ENCODE measurements at regions not wholly inside any gene's neighbourhood (a gene's known extent, or its start where the extent isn't known, plus 50 kb on each side); places are given as distances from the start of the nearest gene placed in this dataset.
A peak's percentile ranks its signal among the peaks of the same experiment; 100 is the strongest.

DNA sequence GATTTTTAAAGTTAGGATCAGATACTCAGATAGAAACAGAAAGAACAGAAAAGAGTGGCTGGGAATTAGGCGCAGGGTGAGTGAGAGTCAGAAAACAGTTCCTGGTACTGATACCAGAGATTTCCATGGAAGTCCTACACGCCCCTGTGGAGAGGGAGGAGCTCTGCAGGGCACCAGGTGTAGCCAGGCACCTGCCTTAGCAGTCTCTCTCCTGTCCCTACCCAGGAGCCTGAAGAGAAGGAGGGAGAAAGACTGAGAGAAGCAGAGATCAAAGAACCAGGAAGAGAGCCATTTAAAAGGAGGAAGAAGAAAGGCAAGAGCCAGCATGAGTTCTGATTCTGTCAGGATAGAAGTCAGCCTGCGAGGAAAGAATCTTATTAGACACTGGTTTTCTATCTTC, 65.0 kb downstream of the CBLN1 start:
- no peak for DNase-seq

DNA sequence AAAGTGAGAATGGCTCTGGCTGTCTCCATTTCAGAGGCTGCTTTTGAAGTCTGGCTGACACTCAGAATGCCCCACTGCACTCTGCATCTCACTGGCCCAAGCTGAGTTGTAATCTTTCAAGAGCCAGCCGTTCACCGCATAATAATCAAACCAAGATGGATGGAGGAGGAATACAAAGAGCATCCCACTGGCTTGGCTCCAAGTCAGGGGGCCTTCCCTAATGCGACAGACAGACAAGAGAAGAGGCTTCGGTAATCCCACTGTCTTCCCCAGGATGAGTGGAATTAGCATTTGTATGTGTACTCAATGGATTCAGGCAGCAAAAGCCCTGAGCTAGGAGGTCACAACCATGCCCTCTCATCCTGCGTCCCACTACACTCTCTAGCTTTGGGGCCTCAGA, 68.0 kb downstream of the CBLN1 start:
- no peak for DNase-seq

DNA sequence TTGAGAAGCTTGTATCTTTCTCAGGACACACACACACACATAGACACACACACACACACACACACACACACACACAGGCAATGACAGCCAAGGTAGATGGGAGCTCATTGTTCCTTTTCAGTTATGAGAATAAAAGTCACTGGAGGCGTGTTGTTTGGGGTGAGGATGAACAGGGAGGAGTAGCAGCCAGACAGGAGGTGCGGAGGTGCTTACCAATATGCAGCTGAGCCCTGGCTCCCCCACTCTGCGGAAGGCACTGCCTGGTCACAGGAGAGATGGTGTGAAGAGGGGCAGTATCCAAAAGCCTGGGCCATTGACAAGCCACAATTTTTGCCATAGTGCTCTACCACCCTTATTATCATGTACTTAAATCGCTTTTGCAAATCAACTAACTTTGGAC, 77.4 kb downstream of the CBLN1 start:
- DNase-seq: no peak

DNA sequence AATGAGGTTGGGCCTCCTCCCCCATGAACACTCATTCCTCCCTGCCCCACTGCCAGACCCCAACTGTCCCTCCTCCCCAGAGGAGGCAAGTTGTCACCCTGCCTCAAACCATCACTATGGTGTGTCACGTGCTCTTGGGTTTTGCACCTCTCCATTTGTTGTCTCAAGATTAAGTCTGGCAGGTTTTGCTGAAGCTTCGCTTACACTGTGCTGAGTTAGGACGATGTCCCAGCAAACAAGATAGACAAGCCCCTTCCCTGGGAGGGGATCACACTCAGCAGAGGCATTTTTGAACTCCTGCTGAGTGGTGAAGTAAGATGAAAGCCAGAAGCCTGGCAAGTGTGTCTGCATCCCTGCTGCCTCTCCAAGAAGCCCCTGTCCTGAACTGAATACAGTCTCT, 78.3 kb downstream of the CBLN1 start:
- DNase-seq: no peak

DNA sequence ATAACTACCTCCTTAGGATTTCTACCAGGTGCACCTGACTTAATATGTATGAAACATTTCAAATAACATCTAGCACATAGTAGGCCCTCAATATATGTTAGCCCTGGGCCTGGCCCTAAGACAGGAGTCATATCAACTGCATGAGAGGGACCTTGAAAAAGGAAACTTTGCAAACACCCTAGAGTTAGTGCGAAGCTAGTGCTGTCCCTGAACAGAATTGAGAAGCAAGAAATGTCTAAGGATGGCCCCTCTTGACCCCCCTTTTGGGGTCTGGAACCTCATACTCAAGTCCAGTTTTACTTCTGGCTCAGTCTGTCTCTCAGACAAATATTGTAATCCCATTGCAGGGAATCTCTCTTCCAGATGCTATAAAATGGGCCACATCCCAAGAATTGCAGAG, 80.5 kb downstream of the CBLN1 start:
- DNase-seq: no peak

DNA sequence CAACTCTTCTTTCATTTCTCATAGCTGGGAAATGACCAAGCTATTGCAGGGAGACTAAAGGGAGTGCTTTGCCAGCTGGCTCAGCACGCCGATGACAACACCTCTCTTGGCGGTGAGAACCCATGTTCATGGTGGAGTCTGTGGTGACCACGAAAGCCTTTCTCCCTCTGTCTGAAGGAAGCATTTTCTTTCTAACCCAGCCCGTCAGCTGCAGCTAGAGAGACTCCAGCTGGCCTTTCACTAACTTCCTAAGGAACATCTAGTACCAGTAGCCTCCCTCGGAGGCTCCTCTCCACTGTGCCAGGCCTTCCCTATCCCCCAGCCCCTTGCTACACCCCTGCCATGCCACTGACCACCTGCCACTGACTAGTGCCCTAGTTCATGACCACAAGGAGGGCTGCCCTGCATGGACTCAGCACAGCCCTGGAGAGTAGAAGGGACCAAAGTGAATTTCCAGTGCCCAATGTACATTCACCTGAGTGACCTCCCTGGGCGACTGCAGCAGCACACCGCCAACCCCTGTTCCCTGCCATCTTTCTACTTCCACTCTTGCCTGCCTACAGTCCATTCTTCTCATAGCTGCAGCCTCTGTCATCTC, 81.3 kb downstream of the CBLN1 start:
- no peak for DNase-seq

DNA sequence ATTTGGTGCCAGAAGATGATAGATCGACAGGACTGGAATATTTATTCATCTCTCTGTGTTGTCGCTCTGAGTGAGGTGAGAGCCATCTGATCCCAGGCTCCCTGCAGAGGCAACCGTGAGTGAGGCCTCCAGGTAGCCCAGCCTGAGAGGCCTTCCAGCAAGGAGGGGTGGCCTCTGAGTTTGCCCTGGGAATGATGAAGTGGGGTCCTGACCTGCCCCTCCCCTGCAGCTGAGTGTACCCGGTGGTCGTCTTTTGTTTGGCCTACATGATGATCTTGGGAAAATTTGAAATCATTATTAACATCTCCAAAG, 86.4 kb downstream of the CBLN1 start:
- no peak for DNase-seq

DNA sequence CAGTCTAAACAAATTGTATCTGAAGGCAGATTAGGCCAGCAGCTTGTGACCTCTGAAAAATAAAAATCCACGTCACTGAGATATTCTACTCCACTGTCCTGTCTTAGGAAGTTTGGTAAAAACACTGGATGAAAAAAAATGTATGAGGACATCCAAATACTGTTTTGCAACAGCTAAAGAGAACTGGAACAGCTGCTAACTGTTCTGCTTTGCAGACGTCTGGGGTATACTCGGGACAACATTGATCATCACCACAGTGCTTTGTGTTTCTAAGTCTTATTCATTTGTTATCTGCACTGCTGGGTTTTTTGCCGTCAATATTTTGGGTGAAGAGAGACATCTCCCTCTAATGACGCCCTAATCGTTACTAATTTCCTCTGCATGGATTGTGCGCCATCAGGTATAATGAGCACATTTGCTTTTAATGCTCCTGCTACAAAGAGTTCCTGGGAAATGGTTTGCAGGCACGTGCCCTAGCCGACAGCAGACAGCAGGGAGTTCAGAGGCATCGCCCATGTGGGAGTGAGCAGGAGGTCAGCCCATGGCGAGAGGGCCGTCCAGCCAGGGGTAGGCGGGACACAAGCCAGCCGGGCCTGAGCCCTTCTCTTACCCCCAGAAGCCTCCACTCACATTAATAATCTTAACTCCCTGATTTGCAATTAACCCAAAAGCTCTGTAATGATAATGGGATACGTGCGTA, 87.0 kb downstream of the CBLN1 start:
- no peak for DNase-seq

DNA sequence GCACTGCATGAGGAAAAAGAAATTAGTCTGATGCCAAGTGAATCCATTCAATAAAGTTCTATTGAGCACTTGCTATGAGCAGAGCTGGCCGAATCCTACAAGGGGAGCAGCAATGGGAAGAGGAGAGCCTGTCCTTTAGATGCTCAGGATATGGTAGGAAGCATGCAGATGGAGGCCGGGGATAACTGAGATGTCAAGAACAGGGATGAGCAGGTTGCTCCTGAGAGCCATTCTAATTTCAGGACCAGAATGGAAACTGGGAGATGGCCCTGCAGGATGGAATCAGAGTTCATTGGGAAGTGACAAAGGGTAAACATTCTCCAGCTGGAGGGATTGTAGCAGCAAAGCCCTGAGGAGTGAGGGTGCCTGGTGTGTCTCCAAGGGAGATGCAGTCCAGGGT, 88.0 kb downstream of the CBLN1 start:
- no peak for DNase-seq

DNA sequence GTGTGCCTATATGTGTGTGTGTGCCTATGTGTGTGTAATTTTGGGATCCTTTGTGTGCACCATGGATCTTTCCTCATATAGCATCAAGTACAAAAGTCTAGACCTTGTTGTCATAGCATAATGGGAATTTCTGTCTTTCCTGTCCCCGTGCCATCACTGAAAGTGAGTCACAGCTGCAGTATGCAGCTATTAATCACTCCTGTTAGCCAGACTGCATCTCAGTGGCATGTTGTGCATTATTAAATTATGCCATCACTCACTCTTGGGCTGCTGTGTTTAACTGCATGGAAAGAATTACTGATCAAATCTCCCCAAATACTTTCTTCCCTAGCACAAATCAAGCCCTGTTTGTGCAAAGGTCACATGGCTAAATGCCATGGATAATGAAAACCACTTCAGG, 92.4 kb downstream of the CBLN1 start:
- DNase-seq: no peak

DNA sequence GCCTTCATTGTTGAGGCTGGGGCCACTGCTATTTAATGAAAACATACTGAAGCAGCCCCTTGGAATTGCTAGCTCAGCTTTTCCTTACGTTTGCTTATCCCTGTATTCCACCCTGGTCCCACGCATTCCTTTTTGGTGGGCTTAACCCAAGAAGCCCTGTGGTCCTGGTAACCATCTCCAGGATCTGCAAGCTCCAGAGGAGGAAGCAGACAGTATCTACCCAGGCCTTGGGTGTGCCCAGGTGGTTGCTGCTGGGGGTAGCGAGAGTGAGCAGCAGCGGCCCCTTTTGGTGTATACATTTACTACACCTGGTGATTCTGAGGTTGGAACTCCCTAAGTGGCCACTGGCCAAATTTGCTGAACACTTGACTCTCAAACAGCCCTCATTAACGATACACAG, 97.7 kb downstream of the CBLN1 start:
- peak; percentile 1 for DNase-seq

DNA sequence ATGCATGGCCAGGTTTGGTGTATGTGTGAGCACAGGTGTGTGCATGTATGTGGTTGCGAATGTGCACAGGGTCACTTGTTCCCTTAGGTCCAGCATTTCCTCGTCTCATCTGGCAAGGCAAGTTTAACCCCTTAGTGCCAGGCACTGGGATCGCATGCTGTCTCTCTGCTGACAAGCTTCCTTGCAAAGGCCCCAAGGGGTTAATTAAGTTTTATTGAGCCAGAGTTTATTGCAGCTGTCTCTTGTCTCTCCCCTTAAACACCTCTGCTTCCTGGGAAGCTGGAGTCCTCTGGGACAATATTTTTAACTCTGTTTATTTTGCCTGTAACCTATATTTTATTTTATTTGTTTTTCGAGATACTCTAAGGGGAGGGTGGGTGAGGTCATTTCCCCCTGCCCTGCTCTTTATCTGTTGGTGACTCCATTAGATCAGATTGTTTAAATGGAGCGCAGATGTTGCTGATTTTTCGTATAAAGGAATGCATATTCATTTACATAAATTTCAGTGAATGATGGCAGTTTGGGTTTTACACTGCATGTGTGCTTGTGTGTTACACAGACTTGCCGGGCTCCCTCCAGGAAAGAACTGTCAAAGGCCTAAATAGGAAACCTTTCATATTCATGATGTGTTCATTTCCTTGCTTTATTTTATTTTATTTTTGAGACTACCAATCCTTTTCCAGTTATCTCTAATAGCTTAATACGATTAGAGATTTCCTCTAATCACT, 99.7 kb downstream of the CBLN1 start:
- peak; percentile 26 for DNase-seq

DNA sequence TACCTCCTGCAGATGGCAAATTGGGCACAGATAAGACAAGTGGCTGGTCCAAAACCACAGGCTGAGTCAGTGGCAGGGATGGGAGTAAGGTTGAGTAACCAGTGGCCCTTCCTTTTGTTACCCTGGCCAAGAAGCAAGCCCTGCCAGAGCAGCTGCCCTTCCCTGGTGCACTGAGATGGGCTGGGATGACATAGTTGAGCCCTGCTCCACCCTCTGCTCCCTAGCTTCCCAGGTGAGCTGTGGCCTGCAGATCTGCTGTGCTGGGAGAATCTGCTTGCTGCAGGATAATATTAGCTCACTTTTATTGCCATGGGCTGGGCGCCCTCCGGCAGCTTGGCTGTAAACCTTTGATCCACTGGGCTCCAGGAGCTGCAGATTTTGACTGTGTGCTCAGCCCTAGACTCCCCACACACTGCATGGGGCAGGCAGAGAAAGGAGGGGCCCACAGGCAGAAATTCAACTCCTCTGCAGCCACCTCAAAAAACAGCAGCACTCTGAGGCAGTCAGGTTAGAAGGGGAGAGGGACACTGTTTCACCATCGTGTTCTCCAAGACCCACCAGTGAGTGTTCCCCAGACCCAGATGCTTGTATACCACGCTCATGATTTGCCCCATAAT, 101.8 kb downstream of the CBLN1 start:
- DNase-seq: no peak

DNA sequence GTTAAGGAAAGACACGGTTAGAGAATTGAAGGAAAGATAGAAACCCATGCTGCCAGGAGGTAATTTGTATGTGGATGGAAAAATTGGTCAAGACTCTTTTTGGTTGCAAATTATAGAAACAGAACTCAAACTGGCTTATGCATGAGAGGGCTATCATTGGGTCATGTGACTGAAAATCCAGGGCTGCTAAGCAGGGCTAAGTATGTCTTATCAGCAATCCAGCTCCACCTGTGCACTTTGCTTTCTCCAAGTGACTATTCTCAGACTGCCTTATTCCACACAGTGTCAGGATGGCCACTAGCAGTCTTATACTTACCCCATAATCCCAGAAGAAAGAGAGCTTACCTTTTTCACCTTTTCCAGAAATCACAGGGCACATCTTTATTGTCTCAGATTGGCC, 113.5 kb downstream of the CBLN1 start:
- no peak for DNase-seq

DNA sequence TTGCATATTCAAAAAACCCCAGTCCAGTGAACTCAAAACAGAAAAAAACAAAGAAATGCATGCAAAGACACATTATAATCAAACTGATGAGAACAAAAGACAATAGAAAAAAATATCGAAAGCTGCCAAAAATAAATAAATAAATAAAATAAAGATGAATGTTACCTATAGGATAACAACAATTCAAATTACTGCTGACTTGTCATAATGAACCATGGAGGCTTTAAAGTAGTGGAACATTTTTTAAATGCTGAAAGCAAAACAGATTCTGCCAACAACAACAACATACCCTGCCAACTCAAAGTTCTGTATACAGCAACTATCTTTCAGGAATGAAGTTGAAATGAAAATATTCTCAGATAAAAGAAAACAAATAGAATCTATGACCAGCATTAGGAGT, 116.6 kb downstream of the CBLN1 start:
- DNase-seq: no peak

DNA sequence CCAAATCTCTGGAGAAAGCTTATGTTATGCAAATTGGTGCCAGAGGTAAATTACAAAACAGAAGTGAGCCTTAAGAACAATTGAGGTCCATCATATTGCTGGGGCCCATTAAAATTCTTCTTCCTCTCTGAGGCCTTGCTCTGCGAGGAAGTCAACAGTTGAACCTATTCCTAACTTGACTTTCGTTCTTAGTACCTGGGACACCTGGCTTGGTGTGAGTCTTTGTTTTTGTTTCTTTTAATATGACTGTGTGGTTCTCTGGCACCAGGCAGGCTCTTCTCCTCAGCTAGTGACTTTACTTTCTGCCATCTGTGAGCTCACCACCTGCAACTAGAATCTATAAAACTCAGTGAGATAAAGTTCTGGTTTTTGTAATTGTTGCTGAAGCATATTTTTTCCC, 120.4 kb downstream of the CBLN1 start:
- DNase-seq: no peak

DNA sequence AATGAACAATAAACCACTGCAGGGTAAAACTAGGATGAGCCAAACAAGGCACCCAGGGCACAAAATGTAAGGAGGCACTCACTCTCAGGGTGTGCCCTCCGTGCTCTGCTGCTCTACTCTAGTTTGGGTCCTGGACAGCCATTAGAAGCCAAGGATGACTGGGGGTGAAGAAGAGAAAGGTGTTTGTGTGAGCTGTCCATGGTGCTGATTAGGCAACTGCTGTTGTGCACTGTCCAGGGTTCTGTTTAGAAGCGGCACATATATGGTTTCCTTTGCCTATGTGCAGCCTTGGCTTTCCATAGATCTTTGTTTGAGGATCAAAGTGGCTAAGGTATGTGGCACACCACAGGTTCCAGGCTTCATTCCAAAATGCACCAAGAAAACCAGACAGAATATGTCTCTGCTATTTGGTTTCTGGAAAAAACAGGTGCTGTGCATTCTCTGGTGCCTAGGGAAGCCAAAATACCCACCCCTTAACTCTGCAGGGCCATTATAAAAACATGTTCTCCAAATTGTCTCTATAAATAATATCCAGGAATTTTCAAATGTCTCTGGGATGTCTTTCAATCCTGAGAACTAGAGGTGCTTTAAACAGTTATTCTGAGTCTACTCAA, 123.5 kb downstream of the CBLN1 start:
- DNase-seq: no peak

DNA sequence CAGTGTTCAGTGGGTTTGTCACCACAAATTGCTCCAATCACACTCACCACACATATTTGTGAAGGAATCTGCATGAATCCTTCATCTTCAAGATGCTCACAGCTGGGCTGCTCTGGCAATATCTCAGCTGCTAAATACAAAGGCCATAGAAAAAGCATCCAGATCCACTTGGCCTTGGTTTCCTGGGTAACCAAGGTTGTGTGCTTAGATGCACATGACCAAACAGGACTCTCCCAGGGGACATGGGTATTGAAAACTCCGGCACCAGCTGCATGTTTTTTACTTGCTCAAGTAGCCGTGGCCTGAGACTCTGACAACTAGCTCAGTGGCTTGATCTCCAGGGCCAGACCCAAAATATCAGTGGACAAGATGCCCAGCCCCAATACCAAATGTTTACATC, 131.3 kb downstream of the CBLN1 start:
- peak; percentile 78 for DNase-seq

DNA sequence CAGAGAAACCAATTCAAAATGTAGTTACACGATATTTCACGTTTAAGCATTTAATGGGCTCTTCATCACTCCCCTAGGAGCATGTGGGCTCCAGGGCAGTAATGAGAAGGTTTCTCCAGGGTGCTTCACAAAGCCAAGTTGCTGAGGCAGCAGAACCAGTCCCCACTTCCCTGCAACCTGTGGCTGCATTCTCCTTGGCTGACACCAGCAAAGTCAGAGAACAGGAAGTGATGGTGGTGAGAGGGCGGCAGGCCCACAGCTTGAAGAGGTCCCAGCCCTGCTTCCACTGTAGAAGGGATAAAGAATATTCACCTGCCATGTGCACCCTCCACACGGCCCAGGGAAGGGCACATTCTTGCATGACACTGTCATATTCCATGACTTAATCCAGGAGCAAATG, 133.2 kb downstream of the CBLN1 start:
- no peak for DNase-seq

DNA sequence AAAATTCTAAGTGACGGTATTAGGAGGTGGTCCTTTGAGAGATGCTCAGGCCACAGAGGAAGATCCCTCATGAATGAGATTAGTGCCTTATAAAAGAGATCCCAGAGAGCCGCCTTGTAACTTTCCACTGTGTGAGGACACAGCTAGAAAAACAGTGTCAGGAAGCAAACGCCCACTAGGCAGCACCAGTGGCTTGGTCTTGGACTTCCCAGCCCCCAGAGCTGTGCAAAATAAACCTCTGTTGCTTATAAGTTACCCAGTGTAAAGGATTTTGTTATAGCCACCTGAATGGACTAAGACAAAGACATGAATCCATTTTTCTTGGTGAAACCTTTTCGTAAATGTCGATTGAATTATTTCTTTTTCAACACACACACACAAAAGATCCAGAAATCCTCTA, 141.0 kb downstream of the CBLN1 start:
- DNase-seq: no peak

DNA sequence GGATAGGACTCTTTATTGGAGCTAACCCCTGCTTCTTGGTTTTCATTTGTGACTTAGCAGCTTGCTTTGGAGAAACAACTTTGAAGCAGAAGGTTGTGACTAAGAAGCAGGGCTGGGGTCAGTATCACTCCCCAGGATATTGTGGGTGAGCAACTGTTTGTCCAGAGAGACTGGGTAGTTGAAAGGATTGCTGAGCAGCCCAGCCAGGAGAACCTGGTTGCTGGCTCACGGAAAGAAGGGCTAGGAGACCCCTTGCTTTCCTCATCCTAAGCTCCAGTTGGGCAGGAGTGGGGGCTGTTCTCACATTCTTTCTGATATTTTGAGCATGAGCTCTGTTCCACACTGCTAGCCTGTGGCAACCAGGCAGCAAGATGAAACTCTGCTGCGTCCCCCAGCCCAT, 151.2 kb downstream of the CBLN1 start:
- DNase-seq: no peak

DNA sequence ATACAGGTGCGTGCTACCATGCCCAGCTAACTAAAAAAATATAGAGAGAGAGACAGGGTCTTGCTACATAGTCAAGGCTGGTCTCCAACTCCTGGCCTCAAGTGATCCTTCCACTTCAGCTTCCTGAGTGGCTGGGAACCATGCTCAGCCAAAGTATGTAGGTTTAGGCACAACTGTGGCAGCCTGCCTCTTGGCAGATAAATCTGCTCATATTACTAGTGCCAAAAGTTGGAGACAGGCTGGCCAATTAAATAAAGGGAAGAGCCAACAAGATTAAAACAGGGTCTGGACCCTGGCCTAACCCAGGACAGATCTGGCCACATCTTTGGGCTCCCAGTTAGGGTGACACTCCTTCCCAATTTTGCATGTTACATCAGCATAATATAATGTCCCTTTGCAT, 151.7 kb downstream of the CBLN1 start:
- DNase-seq: no peak

DNA sequence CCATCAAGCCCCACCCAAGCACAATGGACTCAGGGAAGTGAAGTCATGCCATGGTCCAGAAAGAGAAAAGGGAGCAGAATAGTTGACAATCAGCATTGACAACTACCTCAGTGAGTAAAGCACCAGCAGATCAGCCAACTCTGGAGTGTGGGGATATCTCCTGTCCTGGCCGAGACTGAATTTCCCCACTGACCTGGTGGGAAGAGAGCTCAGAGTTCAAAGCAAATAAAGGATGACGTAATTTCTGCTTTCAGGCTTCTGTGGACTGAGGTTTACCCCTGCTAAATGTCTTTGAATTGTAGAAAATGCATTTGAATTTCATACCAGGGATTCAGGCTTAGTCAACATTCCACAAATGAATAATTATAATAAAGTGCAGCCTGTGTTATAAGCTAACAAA, 152.9 kb downstream of the CBLN1 start:
- no peak for DNase-seq

DNA sequence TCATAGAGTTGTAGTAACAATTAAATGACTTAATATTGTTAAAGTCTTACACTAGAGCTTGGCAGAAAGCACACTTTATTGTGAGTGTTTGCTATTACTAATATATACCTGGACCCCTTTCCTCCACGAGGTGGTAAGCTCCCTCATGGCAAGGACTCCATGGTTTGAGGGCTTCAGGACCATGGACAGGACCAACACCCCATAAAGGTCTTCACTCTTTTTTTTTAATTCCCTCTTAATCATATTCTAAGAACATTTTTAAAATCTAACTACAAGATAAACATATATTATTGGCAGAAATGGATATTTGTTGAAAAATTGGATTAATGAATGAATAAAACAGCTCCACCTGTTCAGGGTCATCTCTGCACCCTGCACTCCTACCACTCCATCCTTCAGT, 154.5 kb downstream of the CBLN1 start:
- DNase-seq: no peak

Data from NCI-H2171 treated with DMSO at 0.1 percent for 48 hours (cell line).